ENCODE measurements at regions not wholly inside any gene's neighbourhood (a gene's known extent, or its start where the extent isn't known, plus 50 kb on each side); places are given as distances from the start of the nearest gene placed in this dataset.

- TF ChIP-seq, protein P1, sequence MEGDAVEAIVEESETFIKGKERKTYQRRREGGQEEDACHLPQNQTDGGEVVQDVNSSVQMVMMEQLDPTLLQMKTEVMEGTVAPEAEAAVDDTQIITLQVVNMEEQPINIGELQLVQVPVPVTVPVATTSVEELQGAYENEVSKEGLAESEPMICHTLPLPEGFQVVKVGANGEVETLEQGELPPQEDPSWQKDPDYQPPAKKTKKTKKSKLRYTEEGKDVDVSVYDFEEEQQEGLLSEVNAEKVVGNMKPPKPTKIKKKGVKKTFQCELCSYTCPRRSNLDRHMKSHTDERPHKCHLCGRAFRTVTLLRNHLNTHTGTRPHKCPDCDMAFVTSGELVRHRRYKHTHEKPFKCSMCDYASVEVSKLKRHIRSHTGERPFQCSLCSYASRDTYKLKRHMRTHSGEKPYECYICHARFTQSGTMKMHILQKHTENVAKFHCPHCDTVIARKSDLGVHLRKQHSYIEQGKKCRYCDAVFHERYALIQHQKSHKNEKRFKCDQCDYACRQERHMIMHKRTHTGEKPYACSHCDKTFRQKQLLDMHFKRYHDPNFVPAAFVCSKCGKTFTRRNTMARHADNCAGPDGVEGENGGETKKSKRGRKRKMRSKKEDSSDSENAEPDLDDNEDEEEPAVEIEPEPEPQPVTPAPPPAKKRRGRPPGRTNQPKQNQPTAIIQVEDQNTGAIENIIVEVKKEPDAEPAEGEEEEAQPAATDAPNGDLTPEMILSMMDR (IDR thresholded peaks at IDR 0.05; ENCODE audit: low read depth, low read length, missing control alignments): no peak
- Histone ChIP-seq H3K4me3 (ENCODE audit: low read depth, low read length) (no peak overlapping the region), H3K27ac (no peak overlapping the region), H3K36me3 (replicated peaks) (no peaks in the 10 kb centered on the region), H3K27me3 (replicated peaks) (no peaks in the 10 kb centered on the region)
- in situ Hi-C loops (cut with HindIII; ENCODE audit: low pct_ligation_motif_present, low sequenced_read_pairs): no loop called here
- DNase-seq: no peak
Measured at GRCh38 chr20:59468831-59469230, 135.5 kb upstream of the PHACTR3 start.

GRCh38 chr20:59469267-59470252 lies 134.8 kb upstream of the PHACTR3 start:
- Histone ChIP-seq H3K36me3 (replicated peaks) (no peaks in the 10 kb centered on the region), H3K27me3 (replicated peaks) (no peaks in the 10 kb centered on the region), H3K4me3 (ENCODE audit: low read depth, low read length) (no peak overlapping the region), H3K27ac (no peak overlapping the region)
- no peak for DNase-seq
- TF ChIP-seq, protein P1 (IDR thresholded peaks at IDR 0.05; ENCODE audit: low read depth, low read length, missing control alignments): no peak
- in situ Hi-C loops (cut with HindIII; ENCODE audit: low pct_ligation_motif_present, low sequenced_read_pairs): no loop called here

- H3K36me3 ChIP-seq (replicated peaks): no peaks in the 10 kb centered on the region
- H3K27me3 ChIP-seq (replicated peaks): no peaks in the 10 kb centered on the region
- in situ Hi-C loops (cut with HindIII; ENCODE audit: low pct_ligation_motif_present, low sequenced_read_pairs): no loop called here
- no peak for DNase-seq
- H3K4me3 ChIP-seq (ENCODE audit: low read depth, low read length): no peak overlapping the region
- TF ChIP-seq, protein P1 (IDR thresholded peaks at IDR 0.05; ENCODE audit: low read depth, low read length, missing control alignments): no peak
- no peak overlapping the region for H3K27ac ChIP-seq
Measured at GRCh38 chr20:59470521-59470920, 133.8 kb upstream of the PHACTR3 start.

DNA sequence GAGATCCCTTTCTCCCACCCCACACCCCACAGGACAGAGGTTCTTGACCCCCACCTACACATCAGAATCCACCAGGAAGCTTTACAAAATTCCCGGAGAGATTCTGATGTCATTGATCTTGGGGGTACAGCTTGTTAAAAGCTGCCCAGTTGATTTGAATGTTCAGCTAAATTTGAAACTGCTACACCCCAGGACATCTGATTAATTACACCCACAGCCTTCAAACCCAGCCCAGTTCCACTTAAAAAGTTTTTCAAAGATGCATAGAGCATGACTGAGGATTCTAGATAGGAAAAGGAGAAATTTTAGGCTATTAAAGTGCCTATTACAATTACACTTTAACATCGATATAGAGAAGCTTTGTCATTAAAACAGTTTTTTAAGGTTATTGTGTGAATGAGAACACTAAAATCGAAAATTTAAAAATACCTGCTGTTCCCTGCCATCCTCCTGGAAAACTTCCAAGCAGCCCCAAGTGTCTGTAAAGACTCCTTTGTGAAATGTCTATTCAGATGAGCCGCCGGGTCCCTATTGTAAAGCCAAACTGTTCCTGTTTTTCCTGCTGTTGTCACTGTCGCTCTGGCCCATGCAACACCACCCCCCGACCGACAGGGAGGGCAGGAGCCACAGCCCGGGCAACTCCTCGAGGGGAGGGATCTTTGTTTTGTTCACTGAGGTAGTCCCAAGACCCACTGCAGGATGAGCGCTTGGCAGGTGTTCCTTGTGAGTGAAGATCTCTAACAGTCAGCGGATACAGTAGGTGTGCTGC lies 132.5 kb upstream of the PHACTR3 start:
- Histone ChIP-seq H3K27ac (no peak overlapping the region), H3K4me3 (ENCODE audit: low read depth, low read length) (no peak overlapping the region), H3K27me3 (replicated peaks) (no peaks in the 10 kb centered on the region), H3K36me3 (replicated peaks) (no peaks in the 10 kb centered on the region)
- TF ChIP-seq, protein P1 (IDR thresholded peaks at IDR 0.05; ENCODE audit: low read depth, low read length, missing control alignments): no peak
- no peak for DNase-seq
- in situ Hi-C loops (cut with HindIII; ENCODE audit: low pct_ligation_motif_present, low sequenced_read_pairs): no loop called here

DNA sequence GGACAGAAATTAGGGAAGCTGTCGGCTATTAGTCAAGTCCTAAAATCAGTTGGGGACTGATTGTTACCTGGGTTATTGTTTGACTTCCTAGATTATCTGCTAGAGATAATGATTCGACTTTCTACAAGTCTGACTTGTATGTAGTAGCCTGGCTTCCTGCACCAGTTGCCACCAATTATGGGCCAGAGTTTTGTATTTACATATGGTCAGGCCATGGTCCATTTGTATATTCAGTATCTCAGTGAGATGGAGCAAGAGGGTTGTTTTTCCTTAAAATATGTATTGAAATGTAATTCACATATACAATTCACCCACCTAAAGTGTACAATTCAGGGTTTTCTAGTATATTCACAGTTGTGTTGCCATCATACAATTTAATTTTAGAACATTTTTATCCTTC lies 130.6 kb upstream of the PHACTR3 start:
- TF ChIP-seq, protein P1 (IDR thresholded peaks at IDR 0.05; ENCODE audit: low read depth, low read length, missing control alignments): no peak
- Histone ChIP-seq H3K27ac (no peak overlapping the region), H3K4me3 (ENCODE audit: low read depth, low read length) (no peak overlapping the region), H3K36me3 (replicated peaks) (no peaks in the 10 kb centered on the region), H3K27me3 (replicated peaks) (no peaks in the 10 kb centered on the region)
- no peak for DNase-seq
- in situ Hi-C loops (cut with HindIII; ENCODE audit: low pct_ligation_motif_present, low sequenced_read_pairs): no loop called here
